ENCODE measurements at regions not wholly inside any gene's neighbourhood (a gene's known extent, or its start where the extent isn't known, plus 50 kb on each side); places are given as distances from the start of the nearest gene placed in this dataset.

DNA sequence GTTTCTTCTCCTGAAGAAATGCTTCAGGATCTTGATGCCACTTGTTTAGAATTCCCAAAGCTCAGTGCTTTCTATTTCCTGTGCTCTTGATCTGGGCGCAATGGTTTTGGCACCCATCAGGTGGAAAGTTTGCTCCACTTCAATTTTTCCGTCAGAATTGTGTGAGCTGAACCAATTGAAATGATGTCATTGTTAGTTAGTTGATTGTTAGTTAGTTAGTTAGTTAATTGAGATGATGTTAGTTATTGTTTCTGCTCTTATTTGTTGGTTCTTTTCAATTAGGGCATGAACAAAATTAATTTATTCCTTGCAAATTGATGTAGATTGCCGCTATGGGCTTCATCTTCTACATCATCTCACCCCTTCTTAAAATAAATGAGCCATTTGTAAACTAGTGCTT is 252.6 kb downstream of the BAMBI start:
- Histone ChIP-seq H4K20me1 (replicated peaks; ENCODE audit: insufficient read depth) (no peaks in the 10 kb centered on the region), H3K27ac (ENCODE audit: low read depth) (no peak overlapping the region), H3K4me1 (ENCODE audit: insufficient read depth) (no peaks in the 10 kb centered on the region), H3K9me2 (ENCODE audit: insufficient read depth) (no peaks in the 10 kb centered on the region), H3K4me2 (no peak overlapping the region), H3K27me3 (ENCODE audit: insufficient read depth) (no peaks in the 10 kb centered on the region), H3K79me2 (replicated peaks; ENCODE audit: insufficient read depth) (no peaks in the 10 kb centered on the region), H3F3A (replicated peaks; ENCODE audit: low read depth) (no peaks in the 10 kb centered on the region), H3K36me3 (ENCODE audit: insufficient read depth) (no peaks in the 10 kb centered on the region), H3K4me3 (no peak overlapping the region), H2AFZ (no peak overlapping the region)
- Mint-ChIP-seq H3K36me3 (ENCODE audit: low read depth) (peaks cover 5% of the 10 kb centered on the region; the same call in 2 of the 3 replicates), H3K4me3 (no peak overlapping the region), H3K27me3 (ENCODE audit: insufficient read depth, low read depth, poor library complexity) (peaks cover 7% of the 10 kb centered on the region), H3K4me1 (peaks cover 4% of the 10 kb centered on the region; the same call in 1 of the 3 replicates), H3K9me3 (peaks cover 17% of the 10 kb centered on the region; the same call in 2 of the 3 replicates), H3K27ac (no peak overlapping the region)
- no peak for ATAC-seq
- DNase-seq (ENCODE audit: low spot score) = no peak
- TF ChIP-seq JUNB (IDR thresholded peaks at IDR 0.05; ENCODE audit: unreplicated experiment) (no peak), ZNF331 (CRISPR knock-in tag; IDR thresholded peaks at IDR 0.05; ENCODE audit: low read depth) (no peak), EZH2 (IDR thresholded peaks at IDR 0.05; ENCODE audit: low read depth, unreplicated experiment) (no peak), NANOG (IDR thresholded peaks at IDR 0.05; ENCODE audit: borderline replicate concordance) (no peak), STAT1 (IDR thresholded peaks at IDR 0.05; ENCODE audit: unreplicated experiment) (no peak), CREB1 (CRISPR knock-in tag; IDR thresholded peaks at IDR 0.05; ENCODE audit: low read depth) (no peak), ZNF114 (CRISPR knock-in tag; IDR thresholded peaks at IDR 0.05) (no peak), POLR2AphosphoS5 (IDR thresholded peaks at IDR 0.05; ENCODE audit: low read depth) (no peak), EZH2phosphoT487 (IDR thresholded peaks at IDR 0.05; ENCODE audit: unreplicated experiment) (no peak)
- TF ChIP-seq, protein P1, sequence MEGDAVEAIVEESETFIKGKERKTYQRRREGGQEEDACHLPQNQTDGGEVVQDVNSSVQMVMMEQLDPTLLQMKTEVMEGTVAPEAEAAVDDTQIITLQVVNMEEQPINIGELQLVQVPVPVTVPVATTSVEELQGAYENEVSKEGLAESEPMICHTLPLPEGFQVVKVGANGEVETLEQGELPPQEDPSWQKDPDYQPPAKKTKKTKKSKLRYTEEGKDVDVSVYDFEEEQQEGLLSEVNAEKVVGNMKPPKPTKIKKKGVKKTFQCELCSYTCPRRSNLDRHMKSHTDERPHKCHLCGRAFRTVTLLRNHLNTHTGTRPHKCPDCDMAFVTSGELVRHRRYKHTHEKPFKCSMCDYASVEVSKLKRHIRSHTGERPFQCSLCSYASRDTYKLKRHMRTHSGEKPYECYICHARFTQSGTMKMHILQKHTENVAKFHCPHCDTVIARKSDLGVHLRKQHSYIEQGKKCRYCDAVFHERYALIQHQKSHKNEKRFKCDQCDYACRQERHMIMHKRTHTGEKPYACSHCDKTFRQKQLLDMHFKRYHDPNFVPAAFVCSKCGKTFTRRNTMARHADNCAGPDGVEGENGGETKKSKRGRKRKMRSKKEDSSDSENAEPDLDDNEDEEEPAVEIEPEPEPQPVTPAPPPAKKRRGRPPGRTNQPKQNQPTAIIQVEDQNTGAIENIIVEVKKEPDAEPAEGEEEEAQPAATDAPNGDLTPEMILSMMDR (conservative IDR thresholded peaks at IDR 0.05; ENCODE audit: low read depth in 2 of 2) = no peak
- TF ChIP-seq, protein P2, sequence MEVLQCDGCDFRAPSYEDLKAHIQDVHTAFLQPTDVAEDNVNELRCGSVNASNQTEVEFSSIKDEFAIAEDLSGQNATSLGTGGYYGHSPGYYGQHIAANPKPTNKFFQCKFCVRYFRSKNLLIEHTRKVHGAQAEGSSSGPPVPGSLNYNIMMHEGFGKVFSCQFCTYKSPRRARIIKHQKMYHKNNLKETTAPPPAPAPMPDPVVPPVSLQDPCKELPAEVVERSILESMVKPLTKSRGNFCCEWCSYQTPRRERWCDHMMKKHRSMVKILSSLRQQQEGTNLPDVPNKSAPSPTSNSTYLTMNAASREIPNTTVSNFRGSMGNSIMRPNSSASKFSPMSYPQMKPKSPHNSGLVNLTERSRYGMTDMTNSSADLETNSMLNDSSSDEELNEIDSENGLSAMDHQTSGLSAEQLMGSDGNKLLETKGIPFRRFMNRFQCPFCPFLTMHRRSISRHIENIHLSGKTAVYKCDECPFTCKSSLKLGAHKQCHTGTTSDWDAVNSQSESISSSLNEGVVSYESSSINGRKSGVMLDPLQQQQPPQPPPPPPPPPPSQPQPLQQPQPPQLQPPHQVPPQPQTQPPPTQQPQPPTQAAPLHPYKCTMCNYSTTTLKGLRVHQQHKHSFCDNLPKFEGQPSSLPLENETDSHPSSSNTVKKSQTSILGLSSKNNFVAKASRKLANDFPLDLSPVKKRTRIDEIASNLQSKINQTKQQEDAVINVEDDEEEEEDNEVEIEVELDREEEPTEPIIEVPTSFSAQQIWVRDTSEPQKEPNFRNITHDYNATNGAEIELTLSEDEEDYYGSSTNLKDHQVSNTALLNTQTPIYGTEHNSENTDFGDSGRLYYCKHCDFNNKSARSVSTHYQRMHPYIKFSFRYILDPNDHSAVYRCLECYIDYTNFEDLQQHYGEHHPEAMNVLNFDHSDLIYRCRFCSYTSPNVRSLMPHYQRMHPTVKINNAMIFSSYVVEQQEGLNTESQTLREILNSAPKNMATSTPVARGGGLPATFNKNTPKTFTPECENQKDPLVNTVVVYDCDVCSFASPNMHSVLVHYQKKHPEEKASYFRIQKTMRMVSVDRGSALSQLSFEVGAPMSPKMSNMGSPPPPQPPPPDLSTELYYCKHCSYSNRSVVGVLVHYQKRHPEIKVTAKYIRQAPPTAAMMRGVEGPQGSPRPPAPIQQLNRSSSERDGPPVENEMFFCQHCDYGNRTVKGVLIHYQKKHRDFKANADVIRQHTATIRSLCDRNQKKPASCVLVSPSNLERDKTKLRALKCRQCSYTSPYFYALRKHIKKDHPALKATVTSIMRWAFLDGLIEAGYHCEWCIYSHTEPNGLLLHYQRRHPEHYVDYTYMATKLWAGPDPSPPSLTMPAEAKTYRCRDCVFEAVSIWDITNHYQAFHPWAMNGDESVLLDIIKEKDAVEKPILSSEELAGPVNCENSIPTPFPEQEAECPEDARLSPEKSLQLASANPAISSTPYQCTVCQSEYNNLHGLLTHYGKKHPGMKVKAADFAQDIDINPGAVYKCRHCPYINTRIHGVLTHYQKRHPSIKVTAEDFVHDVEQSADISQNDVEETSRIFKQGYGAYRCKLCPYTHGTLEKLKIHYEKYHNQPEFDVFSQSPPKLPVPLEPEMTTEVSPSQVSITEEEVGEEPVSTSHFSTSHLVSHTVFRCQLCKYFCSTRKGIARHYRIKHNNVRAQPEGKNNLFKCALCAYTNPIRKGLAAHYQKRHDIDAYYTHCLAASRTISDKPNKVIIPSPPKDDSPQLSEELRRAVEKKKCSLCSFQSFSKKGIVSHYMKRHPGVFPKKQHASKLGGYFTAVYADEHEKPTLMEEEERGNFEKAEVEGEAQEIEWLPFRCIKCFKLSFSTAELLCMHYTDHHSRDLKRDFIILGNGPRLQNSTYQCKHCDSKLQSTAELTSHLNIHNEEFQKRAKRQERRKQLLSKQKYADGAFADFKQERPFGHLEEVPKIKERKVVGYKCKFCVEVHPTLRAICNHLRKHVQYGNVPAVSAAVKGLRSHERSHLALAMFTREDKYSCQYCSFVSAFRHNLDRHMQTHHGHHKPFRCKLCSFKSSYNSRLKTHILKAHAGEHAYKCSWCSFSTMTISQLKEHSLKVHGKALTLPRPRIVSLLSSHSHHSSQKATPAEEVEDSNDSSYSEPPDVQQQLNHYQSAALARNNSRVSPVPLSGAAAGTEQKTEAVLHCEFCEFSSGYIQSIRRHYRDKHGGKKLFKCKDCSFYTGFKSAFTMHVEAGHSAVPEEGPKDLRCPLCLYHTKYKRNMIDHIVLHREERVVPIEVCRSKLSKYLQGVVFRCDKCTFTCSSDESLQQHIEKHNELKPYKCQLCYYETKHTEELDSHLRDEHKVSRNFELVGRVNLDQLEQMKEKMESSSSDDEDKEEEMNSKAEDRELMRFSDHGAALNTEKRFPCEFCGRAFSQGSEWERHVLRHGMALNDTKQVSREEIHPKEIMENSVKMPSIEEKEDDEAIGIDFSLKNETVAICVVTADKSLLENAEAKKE (CRISPR knock-in tag; IDR thresholded peaks at IDR 0.05) = no peak
- TF ChIP-seq, protein P3, sequence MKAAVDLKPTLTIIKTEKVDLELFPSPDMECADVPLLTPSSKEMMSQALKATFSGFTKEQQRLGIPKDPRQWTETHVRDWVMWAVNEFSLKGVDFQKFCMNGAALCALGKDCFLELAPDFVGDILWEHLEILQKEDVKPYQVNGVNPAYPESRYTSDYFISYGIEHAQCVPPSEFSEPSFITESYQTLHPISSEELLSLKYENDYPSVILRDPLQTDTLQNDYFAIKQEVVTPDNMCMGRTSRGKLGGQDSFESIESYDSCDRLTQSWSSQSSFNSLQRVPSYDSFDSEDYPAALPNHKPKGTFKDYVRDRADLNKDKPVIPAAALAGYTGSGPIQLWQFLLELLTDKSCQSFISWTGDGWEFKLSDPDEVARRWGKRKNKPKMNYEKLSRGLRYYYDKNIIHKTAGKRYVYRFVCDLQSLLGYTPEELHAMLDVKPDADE (IDR thresholded peaks at IDR 0.05) = no peak
- TF ChIP-seq, protein P4, sequence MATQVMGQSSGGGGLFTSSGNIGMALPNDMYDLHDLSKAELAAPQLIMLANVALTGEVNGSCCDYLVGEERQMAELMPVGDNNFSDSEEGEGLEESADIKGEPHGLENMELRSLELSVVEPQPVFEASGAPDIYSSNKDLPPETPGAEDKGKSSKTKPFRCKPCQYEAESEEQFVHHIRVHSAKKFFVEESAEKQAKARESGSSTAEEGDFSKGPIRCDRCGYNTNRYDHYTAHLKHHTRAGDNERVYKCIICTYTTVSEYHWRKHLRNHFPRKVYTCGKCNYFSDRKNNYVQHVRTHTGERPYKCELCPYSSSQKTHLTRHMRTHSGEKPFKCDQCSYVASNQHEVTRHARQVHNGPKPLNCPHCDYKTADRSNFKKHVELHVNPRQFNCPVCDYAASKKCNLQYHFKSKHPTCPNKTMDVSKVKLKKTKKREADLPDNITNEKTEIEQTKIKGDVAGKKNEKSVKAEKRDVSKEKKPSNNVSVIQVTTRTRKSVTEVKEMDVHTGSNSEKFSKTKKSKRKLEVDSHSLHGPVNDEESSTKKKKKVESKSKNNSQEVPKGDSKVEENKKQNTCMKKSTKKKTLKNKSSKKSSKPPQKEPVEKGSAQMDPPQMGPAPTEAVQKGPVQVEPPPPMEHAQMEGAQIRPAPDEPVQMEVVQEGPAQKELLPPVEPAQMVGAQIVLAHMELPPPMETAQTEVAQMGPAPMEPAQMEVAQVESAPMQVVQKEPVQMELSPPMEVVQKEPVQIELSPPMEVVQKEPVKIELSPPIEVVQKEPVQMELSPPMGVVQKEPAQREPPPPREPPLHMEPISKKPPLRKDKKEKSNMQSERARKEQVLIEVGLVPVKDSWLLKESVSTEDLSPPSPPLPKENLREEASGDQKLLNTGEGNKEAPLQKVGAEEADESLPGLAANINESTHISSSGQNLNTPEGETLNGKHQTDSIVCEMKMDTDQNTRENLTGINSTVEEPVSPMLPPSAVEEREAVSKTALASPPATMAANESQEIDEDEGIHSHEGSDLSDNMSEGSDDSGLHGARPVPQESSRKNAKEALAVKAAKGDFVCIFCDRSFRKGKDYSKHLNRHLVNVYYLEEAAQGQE (IDR thresholded peaks at IDR 0.05; ENCODE audit: unreplicated experiment) = no peak

Data from GM23338 (cell line).